CD4-positive, alpha-beta T cell treated with Interferon alpha-2 for 1 hour (primary cell): ENCODE measurements at regions not wholly inside any gene's neighbourhood (a gene's known extent, or its start where the extent isn't known, plus 50 kb on each side); places are given as distances from the start of the nearest gene placed in this dataset.

Source experiments
- DNase-seq, 2 donors: peaks; one replicate each; pipeline ENCODE4 v3.0.0-alpha.2; 2020 to 2022

- no peak for DNase-seq
Observed at GRCh38 chr4:14865031-14865366, 137.3 kb upstream of the CPEB2 start.

- DNase-seq: no peak
Observed at GRCh38 chr4:14865804-14866203, 136.5 kb upstream of the CPEB2 start.

- no peak for DNase-seq
Observed at GRCh38 chr4:14867847-14868246, 134.4 kb upstream of the CPEB2 start.

- no peak for DNase-seq
Observed at GRCh38 chr4:14868426-14869395, 133.6 kb upstream of the CPEB2 start.

GRCh38 chr4:14871676-14872430 is 130.4 kb upstream of the CPEB2 start:
- peak; percentile 17 to 35 for DNase-seq

- no peak for DNase-seq
Observed at GRCh38 chr4:14874990-14875389, 127.3 kb upstream of the CPEB2 start.

GRCh38 chr4:14877246-14878225 is 124.7 kb upstream of the CPEB2 start:
- DNase-seq: peak; percentile 20 to 23

- DNase-seq: no peak
Observed at GRCh38 chr4:14878681-14879080, 123.6 kb upstream of the CPEB2 start.

GRCh38 chr4:14879683-14880082 is 122.6 kb upstream of the CPEB2 start:
- DNase-seq: no peak

GRCh38 chr4:14880805-14881204 is 121.5 kb upstream of the CPEB2 start:
- DNase-seq: no peak

GRCh38 chr4:14883166-14883565 is 119.1 kb upstream of the CPEB2 start:
- no peak for DNase-seq

GRCh38 chr4:14883661-14884060 is 118.6 kb upstream of the CPEB2 start:
- no peak for DNase-seq

GRCh38 chr4:14887842-14888433 is 114.3 kb upstream of the CPEB2 start:
- no peak for DNase-seq

GRCh38 chr4:14888790-14889572 is 113.3 kb upstream of the CPEB2 start:
- no peak for DNase-seq

- DNase-seq: no peak
Observed at GRCh38 chr4:14892563-14892962, 109.7 kb upstream of the CPEB2 start.

GRCh38 chr4:14893713-14894112 is 108.6 kb upstream of the CPEB2 start:
- DNase-seq: no peak

GRCh38 chr4:14894392-14895292 is 107.6 kb upstream of the CPEB2 start:
- no peak for DNase-seq

GRCh38 chr4:14896656-14897175 is 105.6 kb upstream of the CPEB2 start:
- DNase-seq: no peak

- no peak for DNase-seq
Observed at GRCh38 chr4:14897217-14897616, 105.1 kb upstream of the CPEB2 start.

- no peak for DNase-seq
Observed at GRCh38 chr4:14898989-14899388, 103.3 kb upstream of the CPEB2 start.
